OCI-LY3 (cell line): ENCODE measurements at regions not wholly inside any gene's neighbourhood (a gene's known extent, or its start where the extent isn't known, plus 50 kb on each side); places are given as distances from the start of the nearest gene placed in this dataset.

Experiments
- CTCF ChIP-seq: fragments of 200-600, 300-600 bp; sonication (generic); IDR thresholded peaks from 2 replicates; pipeline ENCODE4 v1.5.1; 2014; ENCODE audit warnings: antibody characterized with exemption, low read length, low read depth
- EZH2phosphoT487 ChIP-seq: fragments of 200-600 bp; shearing (Covaris generic); IDR thresholded peaks from 2 replicates; pipeline ENCODE4 v1.6.1; 2018; ENCODE audit warnings: antibody characterized with exemption, mixed run types, low read depth

- TF ChIP-seq CTCF (no peak), EZH2phosphoT487 (no peak)
These were observed 305.8 kb downstream of the SPRY2 start for GRCh38 chr13:80035096-80035495.
